ENCODE measurements at regions not wholly inside any gene's neighbourhood (a gene's known extent, or its start where the extent isn't known, plus 50 kb on each side); places are given as distances from the start of the nearest gene placed in this dataset.

- H3K27me3 ChIP-seq (ENCODE audit: insufficient read depth, insufficient read length): no peaks in the 10 kb centered on the region
- H3K4me1 ChIP-seq (ENCODE audit: insufficient read depth, insufficient read length): no peaks in the 10 kb centered on the region
- no peaks in the 10 kb centered on the region for H3K36me3 ChIP-seq (ENCODE audit: insufficient read depth, insufficient read length, low read length)
- no peaks in the 10 kb centered on the region for H3K9me3 ChIP-seq (ENCODE audit: insufficient read depth, low read length)
- H3K4me3 ChIP-seq (ENCODE audit: insufficient read length, low read depth): no peak overlapping the region
- no peak for DNase-seq (ENCODE audit: low read depth, low spot score)
- no peak overlapping the region for H3K9ac ChIP-seq (ENCODE audit: insufficient read length, low read depth)
- TF ChIP-seq SUZ12 (IDR thresholded peaks at IDR 0.05; ENCODE audit: extremely low read depth, insufficient read depth, insufficient read length) (no peak), YY1 (IDR thresholded peaks at IDR 0.05; ENCODE audit: insufficient read depth, insufficient read length) (no peak), ZNF274 (IDR thresholded peaks at IDR 0.05; ENCODE audit: low read depth, low read length) (no peak)
These were observed 1128.4 kb upstream of the MAP3K7 start for GRCh38 chr6:91715171-91715805.

GRCh38 chr6:91713911-91714310, 1127.0 kb upstream of the MAP3K7 start:
- H3K9me3 ChIP-seq (ENCODE audit: insufficient read depth, low read length): no peaks in the 10 kb centered on the region
- H3K27me3 ChIP-seq (ENCODE audit: insufficient read depth, insufficient read length): no peaks in the 10 kb centered on the region
- no peak overlapping the region for H3K4me3 ChIP-seq (ENCODE audit: insufficient read length, low read depth)
- H3K36me3 ChIP-seq (ENCODE audit: insufficient read depth, insufficient read length, low read length): no peaks in the 10 kb centered on the region
- TF ChIP-seq ZNF274 (IDR thresholded peaks at IDR 0.05; ENCODE audit: low read depth, low read length) (no peak), YY1 (IDR thresholded peaks at IDR 0.05; ENCODE audit: insufficient read depth, insufficient read length) (no peak), SUZ12 (IDR thresholded peaks at IDR 0.05; ENCODE audit: extremely low read depth, insufficient read depth, insufficient read length) (no peak)
- DNase-seq (ENCODE audit: low read depth, low spot score): no peak
- no peak overlapping the region for H3K9ac ChIP-seq (ENCODE audit: insufficient read length, low read depth)
- no peaks in the 10 kb centered on the region for H3K4me1 ChIP-seq (ENCODE audit: insufficient read depth, insufficient read length)

DNA sequence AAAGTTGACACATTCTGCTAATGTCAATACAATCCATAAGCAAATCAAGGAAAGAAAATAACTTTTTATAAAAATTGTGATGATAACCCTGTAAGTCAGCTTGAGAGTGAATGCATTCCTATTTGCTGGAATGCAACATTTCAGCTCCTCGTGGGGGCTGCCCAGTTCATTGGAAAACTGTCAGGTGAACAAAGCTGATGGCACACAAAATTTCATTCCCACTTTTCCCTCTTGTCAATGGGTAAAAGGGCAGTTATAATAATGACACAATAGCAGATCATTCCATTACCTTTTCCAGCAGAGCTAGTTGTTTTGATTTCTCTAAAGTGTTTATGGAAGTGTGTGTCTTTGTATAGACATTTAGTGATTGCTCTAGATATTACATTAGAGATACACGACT, 1124.6 kb upstream of the MAP3K7 start:
- Histone ChIP-seq H3K36me3 (ENCODE audit: insufficient read depth, insufficient read length, low read length) (no peaks in the 10 kb centered on the region), H3K9me3 (ENCODE audit: insufficient read depth, low read length) (no peaks in the 10 kb centered on the region), H3K27me3 (ENCODE audit: insufficient read depth, insufficient read length) (no peaks in the 10 kb centered on the region), H3K4me3 (ENCODE audit: insufficient read length, low read depth) (no peak overlapping the region), H3K4me1 (ENCODE audit: insufficient read depth, insufficient read length) (no peaks in the 10 kb centered on the region), H3K9ac (ENCODE audit: insufficient read length, low read depth) (no peak overlapping the region)
- no peak for DNase-seq (ENCODE audit: low read depth, low spot score)
- TF ChIP-seq ZNF274 (IDR thresholded peaks at IDR 0.05; ENCODE audit: low read depth, low read length): no peak
- no peak for TF ChIP-seq SUZ12 (IDR thresholded peaks at IDR 0.05; ENCODE audit: extremely low read depth, insufficient read depth, insufficient read length)
- no peak for TF ChIP-seq YY1 (IDR thresholded peaks at IDR 0.05; ENCODE audit: insufficient read depth, insufficient read length)

DNA sequence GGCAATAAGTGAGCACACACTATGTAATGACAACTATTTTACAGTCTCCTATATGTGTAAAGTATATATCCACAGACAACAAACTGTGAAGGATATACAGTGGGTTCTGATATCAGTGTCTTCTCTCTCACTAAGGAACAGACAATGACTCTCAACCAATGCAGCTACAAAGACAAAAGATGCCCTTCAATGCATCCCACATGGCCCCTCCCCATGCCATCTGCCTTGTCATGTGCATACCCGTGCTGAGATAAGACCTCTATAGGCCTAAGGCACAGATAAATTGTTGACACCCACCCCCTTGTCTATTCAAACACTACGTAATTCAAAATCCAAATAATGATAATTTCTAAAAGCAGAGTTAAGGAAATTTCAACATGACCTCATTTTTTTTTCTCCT, 1123.5 kb upstream of the MAP3K7 start:
- Histone ChIP-seq H3K4me3 (ENCODE audit: insufficient read length, low read depth) (no peak overlapping the region), H3K27me3 (ENCODE audit: insufficient read depth, insufficient read length) (no peaks in the 10 kb centered on the region), H3K9me3 (ENCODE audit: insufficient read depth, low read length) (no peaks in the 10 kb centered on the region), H3K4me1 (ENCODE audit: insufficient read depth, insufficient read length) (no peaks in the 10 kb centered on the region), H3K36me3 (ENCODE audit: insufficient read depth, insufficient read length, low read length) (no peaks in the 10 kb centered on the region), H3K9ac (ENCODE audit: insufficient read length, low read depth) (no peak overlapping the region)
- no peak for DNase-seq (ENCODE audit: low read depth, low spot score)
- TF ChIP-seq ZNF274 (IDR thresholded peaks at IDR 0.05; ENCODE audit: low read depth, low read length): no peak
- no peak for TF ChIP-seq SUZ12 (IDR thresholded peaks at IDR 0.05; ENCODE audit: extremely low read depth, insufficient read depth, insufficient read length)
- TF ChIP-seq YY1 (IDR thresholded peaks at IDR 0.05; ENCODE audit: insufficient read depth, insufficient read length): no peak

GRCh38 chr6:91708534-91708933, 1121.7 kb upstream of the MAP3K7 start:
- Histone ChIP-seq H3K4me1 (ENCODE audit: insufficient read depth, insufficient read length) (no peaks in the 10 kb centered on the region), H3K27me3 (ENCODE audit: insufficient read depth, insufficient read length) (no peaks in the 10 kb centered on the region), H3K36me3 (ENCODE audit: insufficient read depth, insufficient read length, low read length) (no peaks in the 10 kb centered on the region), H3K4me3 (ENCODE audit: insufficient read length, low read depth) (no peak overlapping the region), H3K9me3 (ENCODE audit: insufficient read depth, low read length) (no peaks in the 10 kb centered on the region), H3K9ac (ENCODE audit: insufficient read length, low read depth) (no peak overlapping the region)
- TF ChIP-seq SUZ12 (IDR thresholded peaks at IDR 0.05; ENCODE audit: extremely low read depth, insufficient read depth, insufficient read length): no peak
- TF ChIP-seq ZNF274 (IDR thresholded peaks at IDR 0.05; ENCODE audit: low read depth, low read length): no peak
- TF ChIP-seq YY1 (IDR thresholded peaks at IDR 0.05; ENCODE audit: insufficient read depth, insufficient read length): no peak
- no peak for DNase-seq (ENCODE audit: low read depth, low spot score)

GRCh38 chr6:91705646-91706045, 1118.8 kb upstream of the MAP3K7 start:
- Histone ChIP-seq H3K4me3 (ENCODE audit: insufficient read length, low read depth) (no peak overlapping the region), H3K36me3 (ENCODE audit: insufficient read depth, insufficient read length, low read length) (no peaks in the 10 kb centered on the region), H3K27me3 (ENCODE audit: insufficient read depth, insufficient read length) (no peaks in the 10 kb centered on the region), H3K9ac (ENCODE audit: insufficient read length, low read depth) (no peak overlapping the region), H3K4me1 (ENCODE audit: insufficient read depth, insufficient read length) (no peaks in the 10 kb centered on the region), H3K9me3 (ENCODE audit: insufficient read depth, low read length) (no peaks in the 10 kb centered on the region)
- TF ChIP-seq SUZ12 (IDR thresholded peaks at IDR 0.05; ENCODE audit: extremely low read depth, insufficient read depth, insufficient read length) (no peak), ZNF274 (IDR thresholded peaks at IDR 0.05; ENCODE audit: low read depth, low read length) (no peak)
- no peak for DNase-seq (ENCODE audit: low read depth, low spot score)

DNA sequence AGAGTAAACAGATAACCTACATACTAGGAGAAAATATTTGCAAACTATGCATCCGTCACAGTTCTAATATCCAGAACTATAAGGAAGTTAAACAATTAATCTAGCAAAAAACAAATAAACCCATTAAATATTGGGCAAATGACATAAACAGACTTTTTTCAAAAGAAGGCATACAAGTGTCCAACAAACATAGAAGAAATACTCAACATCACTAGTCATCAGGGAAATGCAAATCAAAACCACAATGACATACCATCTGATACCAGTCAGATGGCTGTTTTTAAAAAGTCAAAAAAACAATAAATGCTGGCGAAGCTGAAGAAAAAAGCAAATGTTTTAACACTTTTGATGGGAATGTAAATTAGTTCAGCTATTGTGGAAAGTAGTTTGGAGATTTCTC, 1117.7 kb upstream of the MAP3K7 start:
- Histone ChIP-seq H3K9ac (ENCODE audit: insufficient read length, low read depth) (no peak overlapping the region), H3K4me1 (ENCODE audit: insufficient read depth, insufficient read length) (no peaks in the 10 kb centered on the region), H3K36me3 (ENCODE audit: insufficient read depth, insufficient read length, low read length) (no peaks in the 10 kb centered on the region), H3K9me3 (ENCODE audit: insufficient read depth, low read length) (no peaks in the 10 kb centered on the region), H3K27me3 (ENCODE audit: insufficient read depth, insufficient read length) (no peaks in the 10 kb centered on the region), H3K4me3 (ENCODE audit: insufficient read length, low read depth) (no peak overlapping the region)
- DNase-seq (ENCODE audit: low read depth, low spot score): no peak
- TF ChIP-seq ZNF274 (IDR thresholded peaks at IDR 0.05; ENCODE audit: low read depth, low read length): no peak
- no peak for TF ChIP-seq SUZ12 (IDR thresholded peaks at IDR 0.05; ENCODE audit: extremely low read depth, insufficient read depth, insufficient read length)
- no peak for TF ChIP-seq YY1 (IDR thresholded peaks at IDR 0.05; ENCODE audit: insufficient read depth, insufficient read length)
